K562 (cell line): ENCODE measurements at regions not wholly inside any gene's neighbourhood (a gene's known extent, or its start where the extent isn't known, plus 50 kb on each side); places are given as distances from the start of the nearest gene placed in this dataset.

ENCODE experiments used
- ATAC-seq: fragments of 200-7000 bp; cut with Tn5 transposase; 3 replicates; pipeline ENCODE4 v1.9.1; 2020; ENCODE audit warnings: moderate library complexity
- BruUV-seq: library from RNA; stranded (reverse); fragments of 400-500 nt; replicated peaks from 2 replicates; lab custom pipeline; 2021; lab: Mats Ljungman, UMichigan
- CTCF ChIA-PET: fragments of 300-600 bp; formaldehyde crosslinking; extraction: SDS; loops from one replicate; lab custom pipeline; 2021; ENCODE audit warnings: low intra/inter-chr PET ratio; lab: Yijun Ruan, JAX
- POLR2A ChIA-PET: fragments of 300-600, 350-650 bp; sonication (Branson Sonifier 250); formaldehyde crosslinking; extraction: SDS; loops from one replicate; lab custom pipeline; 2021; ENCODE audit warnings: antibody characterized with exemption, inconsistent platforms; lab: Yijun Ruan, JAX
- DNase-seq, 4 experiments: peaks; one replicate each; pipeline versions ENCODE4 v3.0.0 to v3.0.0-alpha.2; 2011 to 2018; ENCODE audit warnings: low spot score in 3 of 4, mixed read lengths in 3 of 4; ENCODE audit errors: extremely low read depth in 1 of 4
- FAIRE-seq: peaks from 2 replicates; lab custom pipeline; 2011; peaks lifted over from hg19 to GRCh38; lab: Jason Lieb, UNC
- H2AFZ ChIP-seq: 2 replicates; pipeline ENCODE4 v1.6.0; 2011; ENCODE audit warnings: low read depth, low read length, control low read depth, inconsistent platforms
- H3K27ac ChIP-seq: fragments of 200-600 bp; 3 replicates; pipeline ENCODE4 v1.8.0; 2011; ENCODE audit warnings: low read depth, mild to moderate bottlenecking, control low read depth, inconsistent platforms, low read length, moderate library complexity, mixed read lengths; ENCODE audit errors: extremely low read depth
- H3K27me3 ChIP-seq, 2 experiments: fragments of 300-600 bp in 1 of 2; 2 replicates in 1 of 2; 3 replicates in 1 of 2; pipeline versions ENCODE4 v1.6.0 to v1.8.0; 2011; ENCODE audit warnings: inconsistent platforms in 2 of 2, low read length in 2 of 2, mild to moderate bottlenecking in 1 of 2, mixed read lengths in 1 of 2, moderate library complexity in 1 of 2; ENCODE audit not compliant: control insufficient read depth in 2 of 2, insufficient read depth in 2 of 2
- H3K36me3 ChIP-seq: fragments of 300-600 bp; 3 replicates; pipeline ENCODE4 v1.8.0; 2011; ENCODE audit warnings: mild to moderate bottlenecking, low read length, inconsistent platforms; ENCODE audit not compliant: control insufficient read depth, insufficient read depth
- H3K4me1 ChIP-seq, 2 experiments: fragments of 200-600 bp in 1 of 2; replicated peaks in 1 of 2; 2 replicates in 1 of 2; 3 replicates in 1 of 2; pipeline versions ENCODE4 v1.5.1 to v1.8.0; 2011; ENCODE audit warnings: inconsistent platforms in 2 of 2, low read length in 2 of 2, mild to moderate bottlenecking in 1 of 2, mixed read lengths in 1 of 2, moderate library complexity in 1 of 2; ENCODE audit not compliant: control insufficient read depth in 2 of 2, insufficient read depth in 2 of 2
- H3K4me2 ChIP-seq: 2 replicates; pipeline ENCODE4 v1.6.1; 2011; ENCODE audit warnings: low read length, control low read depth, inconsistent platforms, mixed read lengths; ENCODE audit not compliant: insufficient read depth
- H3K4me3 ChIP-seq: fragments of 200-600 bp; sonication (generic), shearing (Covaris generic); 2 replicates; pipeline ENCODE4 v1.5.1; 2016; ENCODE audit warnings: control low read depth, inconsistent platforms
- H3K79me2 ChIP-seq: fragments of 200-600 bp; 3 replicates; pipeline ENCODE4 v1.8.0; 2011; ENCODE audit warnings: low read length, inconsistent platforms; ENCODE audit not compliant: control insufficient read depth, insufficient read depth
- H3K9ac ChIP-seq, 2 experiments: 2 replicates each; pipeline versions ENCODE4 v1.6.0 to v1.6.1; 2011; ENCODE audit warnings: low read depth in 2 of 2, low read length in 2 of 2, control low read depth in 1 of 2, inconsistent platforms in 1 of 2, mild to moderate bottlenecking in 1 of 2, mixed read lengths in 1 of 2; ENCODE audit not compliant: insufficient read depth in 1 of 2
- H3K9me1 ChIP-seq: one replicate; pipeline ENCODE4 v1.6.0; 2011; ENCODE audit warnings: inconsistent platforms, mild to moderate bottlenecking, low read length, moderate library complexity; ENCODE audit not compliant: control insufficient read depth, insufficient read depth
- H3K9me3 ChIP-seq: replicated peaks from 2 replicates; pipeline ENCODE4 v1.5.1; 2011; ENCODE audit warnings: low read depth, low read length, inconsistent platforms; ENCODE audit not compliant: control insufficient read depth, insufficient read depth
- H4K20me1 ChIP-seq: replicated peaks from 2 replicates; pipeline ENCODE4 v1.6.1; 2011; ENCODE audit warnings: low read length, inconsistent platforms, mixed read lengths; ENCODE audit not compliant: control insufficient read depth, insufficient read depth
- BCOR ChIP-seq: fragments of 450-650 bp; IDR thresholded peaks from 2 replicates; pipeline ENCODE4 v1.6.1; 2016
- EP400 ChIP-seq: fragments of 450-650 bp; IDR thresholded peaks from 2 replicates; pipeline ENCODE4 v1.6.1; 2017; ENCODE audit warnings: antibody characterized with exemption, mild to moderate bottlenecking, moderate library complexity
- EWSR1 ChIP-seq: fragments of 450-650 bp; IDR thresholded peaks from 2 replicates; pipeline ENCODE4 v1.6.1; 2018; ENCODE audit warnings: borderline replicate concordance, mild to moderate bottlenecking, low read depth, moderate library complexity; ENCODE audit not compliant: partially characterized antibody
- GATAD2A ChIP-seq: fragments of 450-650 bp; IDR thresholded peaks from 2 replicates; pipeline ENCODE4 v1.6.1; 2017
- KDM1A ChIP-seq, 2 experiments: fragments of 450-650 bp; IDR thresholded peaks; 2 replicates each; pipeline ENCODE4 v1.6.1; 2016; ENCODE audit warnings: mild to moderate bottlenecking in 2 of 2
- KLF13 ChIP-seq: fragments of 450-650 bp; IDR thresholded peaks from 2 replicates; pipeline ENCODE4 v1.6.1; 2016; ENCODE audit warnings: missing genetic modification characterization, low read depth, mild to moderate bottlenecking, missing compliant biosample characterization, moderate library complexity, borderline replicate concordance
- MYNN ChIP-seq, 2 experiments: sonication (generic); formaldehyde crosslinking in 1 of 2; IDR thresholded peaks; 2 replicates each; pipeline versions ENCODE4 v1.5.0 to v1.6.1; 2016 to 2020; ENCODE audit warnings: antibody characterized with exemption in 1 of 2, missing genetic modification reagents in 1 of 2
- PPARD ChIP-seq: fragments of 250-450 bp; sonication (Bioruptor Pico); IDR thresholded peaks from 2 replicates; pipeline ENCODE4 v1.8.0; 2022; ENCODE audit warnings: inconsistent platforms, mild to moderate bottlenecking, moderate library complexity
- PTTG1 ChIP-seq: fragments of 450-650 bp; IDR thresholded peaks from 2 replicates; pipeline ENCODE4 v1.6.1; 2016; ENCODE audit warnings: low read depth, mild to moderate bottlenecking, missing genetic modification characterization, missing compliant biosample characterization
- ZZZ3 ChIP-seq: fragments of 450-650 bp; IDR thresholded peaks from 2 replicates; pipeline ENCODE4 v1.6.1; 2016; ENCODE audit warnings: antibody characterized with exemption, mild to moderate bottlenecking, moderate library complexity
- WGBS: fragments of 100-300 bp; shearing (Covaris generic); methylation state at CpG from one replicate; pipeline ENCODE4 v1.1.6; 2016; ENCODE audit warnings: low coverage, mixed read lengths; ENCODE audit not compliant: insufficient coverage; ENCODE audit errors: missing lambda C conversion rate; 5-methylcytosine and 5-hydroxymethylcytosine counted together
- in situ Hi-C: fragments of 300-500 bp; cut with MboI; formaldehyde crosslinking; loops from 4 replicates; pipeline ENCODE4 v1.15.0; 2018; ENCODE audit warnings: inconsistent platforms, mixed read lengths
- intact Hi-C: fragments of 100-400 bp; cut with micrococcal nuclease; formaldehyde crosslinking; loops from 2 replicates; pipeline ENCODE4 v1.14.2; 2022

DNA sequence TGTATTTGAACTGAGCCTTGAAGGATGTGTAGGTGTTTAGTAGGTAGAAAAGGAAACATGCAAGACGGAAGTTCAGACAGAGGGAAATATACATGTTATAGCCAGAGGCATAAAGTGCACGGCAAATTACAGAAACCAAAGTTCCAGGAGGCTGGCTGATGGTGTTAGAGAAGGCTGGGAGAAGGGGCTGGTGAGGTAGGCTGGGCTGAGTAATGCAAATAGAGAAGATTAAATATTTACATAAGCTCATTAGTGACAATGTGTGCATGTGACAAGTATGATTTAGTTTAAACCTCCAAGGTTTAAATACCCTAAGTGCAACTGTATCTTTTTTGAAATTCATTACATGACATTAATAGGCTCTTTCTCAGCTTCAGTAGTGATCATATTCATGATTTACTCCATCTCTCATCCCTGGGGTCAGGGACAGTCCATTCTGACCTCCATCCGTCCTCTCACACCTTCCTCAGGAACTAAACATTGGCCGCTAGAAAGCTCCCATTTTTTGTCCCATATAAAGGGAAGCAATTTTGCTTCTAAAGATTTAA lies 399.8 kb upstream of the SALL1 start:
- no peaks in the 10 kb centered on the region for H3K4me1 ChIP-seq
- FAIRE-seq, result no peak
- BruUV-seq, result no TSS peak
- TF ChIP-seq KDM1A (IDR thresholded peaks at IDR 0.05) (no peak), GATAD2A (no peak), EP400 (no peak), PPARD (CRISPR knock-in tag) (no peak), KLF13 (tag) (no peak), BCOR (no peak), MYNN (IDR thresholded peaks at IDR 0.05) (no peak), MYNN (CRISPR knock-in tag; IDR thresholded peaks at IDR 0.05) (no peak), PTTG1 (tag) (no peak), EWSR1 (no peak), ZZZ3 (no peak)
- TF ChIP-seq, all 486 proteins: peak for 0
- no peaks in the 10 kb centered on the region for H4K20me1 ChIP-seq
- 0% methylated on average over 3 of the region's 4 CpGs for WGBS
- POLR2A ChIA-PET, result no interaction called here
- in situ Hi-C loops (no loop called here), intact Hi-C loops (no loop called here)
- CTCF ChIA-PET, result no interaction called here
- no peaks in the 10 kb centered on the region for H3K79me2 ChIP-seq
- no peaks in the 10 kb centered on the region for H3K36me3 ChIP-seq
- no peaks in the 10 kb centered on the region for H3K9me3 ChIP-seq
- DNase-seq, result no peak
- no peak for ATAC-seq
- no peak overlapping the region for H2AFZ ChIP-seq
- H3K9ac ChIP-seq, result no peak overlapping the region
- no peaks in the 10 kb centered on the region for H3K9me1 ChIP-seq
- no peaks in the 10 kb centered on the region for H3K27me3 ChIP-seq
- H3K4me2 ChIP-seq, result no peak overlapping the region
- no peak overlapping the region for H3K4me3 ChIP-seq
- H3K27ac ChIP-seq, result no peak overlapping the region
